ENCODE measurements at regions not wholly inside any gene's neighbourhood (a gene's known extent, or its start where the extent isn't known, plus 50 kb on each side); places are given as distances from the start of the nearest gene placed in this dataset.

GRCh38 chr1:69436151-69436550 is 131.6 kb upstream of the LRRC7 start:
- no peaks in the 10 kb centered on the region for H3K4me1 ChIP-seq (ENCODE audit: insufficient read depth)
- no peaks in the 10 kb centered on the region for H3K9me3 ChIP-seq
- no peak overlapping the region for H3K4me3 ChIP-seq
- intact Hi-C loops (cut with DNase I): no loop called here
- H3K36me3 ChIP-seq: no peaks in the 10 kb centered on the region
- no peak for DNase-seq
- no peaks in the 10 kb centered on the region for H3K27me3 ChIP-seq
- TF ChIP-seq EP300 (IDR thresholded peaks at IDR 0.05) (no peak), POLR2A (IDR thresholded peaks at IDR 0.05) (no peak)
- TF ChIP-seq, protein P1, sequence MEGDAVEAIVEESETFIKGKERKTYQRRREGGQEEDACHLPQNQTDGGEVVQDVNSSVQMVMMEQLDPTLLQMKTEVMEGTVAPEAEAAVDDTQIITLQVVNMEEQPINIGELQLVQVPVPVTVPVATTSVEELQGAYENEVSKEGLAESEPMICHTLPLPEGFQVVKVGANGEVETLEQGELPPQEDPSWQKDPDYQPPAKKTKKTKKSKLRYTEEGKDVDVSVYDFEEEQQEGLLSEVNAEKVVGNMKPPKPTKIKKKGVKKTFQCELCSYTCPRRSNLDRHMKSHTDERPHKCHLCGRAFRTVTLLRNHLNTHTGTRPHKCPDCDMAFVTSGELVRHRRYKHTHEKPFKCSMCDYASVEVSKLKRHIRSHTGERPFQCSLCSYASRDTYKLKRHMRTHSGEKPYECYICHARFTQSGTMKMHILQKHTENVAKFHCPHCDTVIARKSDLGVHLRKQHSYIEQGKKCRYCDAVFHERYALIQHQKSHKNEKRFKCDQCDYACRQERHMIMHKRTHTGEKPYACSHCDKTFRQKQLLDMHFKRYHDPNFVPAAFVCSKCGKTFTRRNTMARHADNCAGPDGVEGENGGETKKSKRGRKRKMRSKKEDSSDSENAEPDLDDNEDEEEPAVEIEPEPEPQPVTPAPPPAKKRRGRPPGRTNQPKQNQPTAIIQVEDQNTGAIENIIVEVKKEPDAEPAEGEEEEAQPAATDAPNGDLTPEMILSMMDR (IDR thresholded peaks at IDR 0.05): no peak
- H3K27ac ChIP-seq: no peak overlapping the region

DNA sequence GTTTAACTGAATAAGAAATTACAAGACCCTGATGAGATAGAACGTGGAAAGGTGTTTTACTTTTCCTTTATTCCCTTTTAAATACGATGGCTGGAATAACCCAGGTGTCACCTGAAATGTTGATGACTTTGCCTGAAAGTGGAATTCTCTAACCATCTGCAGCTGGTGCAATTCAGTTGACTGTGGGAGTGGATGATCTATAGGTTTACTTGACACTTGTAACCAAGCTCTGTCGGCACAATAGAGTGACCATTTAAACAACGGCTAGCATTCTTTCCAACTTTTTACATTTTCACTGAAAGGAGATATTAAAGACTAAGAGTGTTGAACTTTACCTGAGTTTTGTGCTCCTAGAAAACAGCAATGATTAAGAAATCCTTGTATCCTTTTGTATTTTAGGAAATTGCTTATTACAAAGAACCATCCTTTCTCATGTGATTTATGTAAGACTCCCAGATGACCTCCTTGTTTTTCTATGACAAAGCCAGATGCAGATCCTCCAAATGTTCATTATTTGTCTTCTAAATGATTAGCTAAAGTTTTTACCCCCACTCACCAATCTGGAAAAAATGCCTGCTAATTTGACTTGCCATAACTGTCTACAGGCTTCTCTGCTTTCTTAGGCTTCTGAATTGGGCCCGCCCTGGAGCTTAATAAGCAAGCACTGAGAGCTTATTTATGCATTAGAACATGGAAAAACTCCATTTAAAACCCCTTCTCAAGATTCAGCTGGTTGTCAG is 129.5 kb upstream of the LRRC7 start:
- H3K27ac ChIP-seq: no peak overlapping the region
- no peak overlapping the region for H3K4me3 ChIP-seq
- DNase-seq: no peak
- H3K36me3 ChIP-seq: no peaks in the 10 kb centered on the region
- 15 to 20% (median 17%) methylated on average over 5 of the region's 5 CpGs for WGBS, 3 donors
- H3K9me3 ChIP-seq: no peaks in the 10 kb centered on the region
- H3K27me3 ChIP-seq: no peaks in the 10 kb centered on the region
- intact Hi-C loops (cut with DNase I): no loop called here
- no peak for TF ChIP-seq POLR2A (IDR thresholded peaks at IDR 0.05)
- no peak for TF ChIP-seq EP300 (IDR thresholded peaks at IDR 0.05)
- TF ChIP-seq, protein P1 (IDR thresholded peaks at IDR 0.05): no peak
- H3K4me1 ChIP-seq (ENCODE audit: insufficient read depth): no peaks in the 10 kb centered on the region

DNA sequence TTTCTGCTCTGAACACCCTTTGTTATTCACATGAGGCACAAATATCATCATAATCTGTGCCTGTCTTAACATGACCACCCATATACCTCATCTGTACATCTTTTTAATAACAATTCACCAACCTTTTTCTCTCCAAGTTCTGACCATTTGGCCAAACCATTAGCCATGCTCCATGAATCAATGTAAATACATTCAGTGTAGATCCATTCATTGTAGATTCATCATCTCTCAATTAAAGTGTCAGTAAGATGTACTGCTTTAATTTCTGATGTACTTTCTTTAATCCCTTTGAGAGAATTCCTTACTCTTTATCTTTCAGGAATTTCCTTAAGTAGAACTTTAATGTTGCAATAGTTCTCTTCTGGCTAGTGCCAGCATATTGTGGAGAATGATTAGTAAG is 126.2 kb upstream of the LRRC7 start:
- H3K36me3 ChIP-seq: no peaks in the 10 kb centered on the region
- H3K4me1 ChIP-seq (ENCODE audit: insufficient read depth): no peaks in the 10 kb centered on the region
- no peak overlapping the region for H3K27ac ChIP-seq
- TF ChIP-seq POLR2A (IDR thresholded peaks at IDR 0.05): no peak
- no peak for TF ChIP-seq EP300 (IDR thresholded peaks at IDR 0.05)
- TF ChIP-seq, protein P1 (IDR thresholded peaks at IDR 0.05): no peak
- DNase-seq: no peak
- no peak overlapping the region for H3K4me3 ChIP-seq
- no peaks in the 10 kb centered on the region for H3K27me3 ChIP-seq
- no peaks in the 10 kb centered on the region for H3K9me3 ChIP-seq
- intact Hi-C loops (cut with DNase I): no loop called here

DNA sequence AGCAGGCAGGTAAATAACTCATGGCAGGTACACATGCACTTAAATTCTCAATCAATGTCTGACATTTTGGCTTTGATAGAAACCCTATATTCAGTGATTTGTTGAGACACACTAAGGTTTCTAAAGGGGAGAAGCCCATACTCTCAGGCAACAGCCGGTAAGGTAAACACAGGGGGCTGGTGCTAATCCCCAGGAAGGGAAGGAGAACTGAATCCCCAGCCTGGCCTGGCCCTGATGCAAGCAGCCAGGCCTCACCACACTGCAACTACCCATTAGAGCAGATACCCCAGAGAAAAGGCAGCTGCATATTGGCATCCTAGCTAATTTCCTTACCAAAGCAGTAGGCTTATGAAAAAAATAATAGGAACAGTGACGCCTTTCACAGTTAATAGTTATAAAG is 116.5 kb upstream of the LRRC7 start:
- intact Hi-C loops (cut with DNase I): no loop called here
- WGBS, 3 donors: 58 to 62% (median 59%) methylated on average over 2 of the region's 2 CpGs
- H3K27me3 ChIP-seq: no peaks in the 10 kb centered on the region
- no peak for DNase-seq
- no peaks in the 10 kb centered on the region for H3K36me3 ChIP-seq
- H3K9me3 ChIP-seq: no peaks in the 10 kb centered on the region
- TF ChIP-seq POLR2A (IDR thresholded peaks at IDR 0.05): no peak
- no peak for TF ChIP-seq EP300 (IDR thresholded peaks at IDR 0.05)
- TF ChIP-seq, protein P1 (IDR thresholded peaks at IDR 0.05): no peak
- no peak overlapping the region for H3K27ac ChIP-seq
- no peaks in the 10 kb centered on the region for H3K4me1 ChIP-seq (ENCODE audit: insufficient read depth)
- no peak overlapping the region for H3K4me3 ChIP-seq
